Osteoblast (primary cell): ENCODE measurements at regions not wholly inside any gene's neighbourhood (a gene's known extent, or its start where the extent isn't known, plus 50 kb on each side); places are given as distances from the start of the nearest gene placed in this dataset.

Source experiments
- DNase-seq: peaks from one replicate; pipeline ENCODE4 v3.0.0; 2011; ENCODE audit warnings: low spot score, mixed read lengths; ENCODE audit not compliant: insufficient read length; ENCODE audit errors: missing footprints
- H2AFZ ChIP-seq: 2 replicates; pipeline ENCODE4 v1.6.0; 2011; ENCODE audit warnings: mild to moderate bottlenecking, low read length
- H3K27ac ChIP-seq: 2 replicates; pipeline ENCODE4 v1.5.1; 2011; ENCODE audit warnings: mild to moderate bottlenecking, low read depth, low read length, moderate library complexity
- H3K27me3 ChIP-seq: 2 replicates; pipeline ENCODE4 v1.6.0; 2012; ENCODE audit warnings: mild to moderate bottlenecking, control low read depth, inconsistent platforms, low read length, moderate library complexity; ENCODE audit not compliant: insufficient read depth
- H3K36me3 ChIP-seq: 2 replicates; pipeline ENCODE4 v1.5.1; 2011; ENCODE audit warnings: mild to moderate bottlenecking, low read length, control low read depth, moderate library complexity; ENCODE audit not compliant: insufficient read depth
- H3K4me1 ChIP-seq: 2 replicates; pipeline ENCODE4 v1.5.1; 2011; ENCODE audit warnings: mild to moderate bottlenecking, low read length, control low read depth, moderate library complexity; ENCODE audit not compliant: insufficient read depth
- H3K4me2 ChIP-seq: 2 replicates; pipeline ENCODE4 v1.6.0; 2011; ENCODE audit warnings: mild to moderate bottlenecking, low read length; ENCODE audit not compliant: insufficient read depth
- H3K4me3 ChIP-seq: fragments of 200-600 bp; sonication (generic); 3 replicates; pipeline ENCODE4 v1.5.1; 2012; ENCODE audit warnings: mild to moderate bottlenecking, low read length, inconsistent platforms; ENCODE audit not compliant: insufficient read depth
- H3K79me2 ChIP-seq: 2 replicates; pipeline ENCODE4 v1.6.0; 2012; ENCODE audit warnings: mild to moderate bottlenecking, low read length, control low read depth, inconsistent platforms; ENCODE audit not compliant: insufficient read depth
- H3K9me3 ChIP-seq: 2 replicates; pipeline ENCODE4 v1.5.1; 2011; ENCODE audit warnings: low read depth, low read length, control low read depth
- H4K20me1 ChIP-seq: 2 replicates; pipeline ENCODE4 v1.6.0; 2012; ENCODE audit warnings: mild to moderate bottlenecking, low read length, control low read depth; ENCODE audit not compliant: insufficient read depth
- TF ChIP-seq, protein P1 (sequence below): IDR thresholded peaks from 2 replicates; pipeline ENCODE4 v1.5.1; 2011; ENCODE audit warnings: mild to moderate bottlenecking, low read depth, low read length, moderate library complexity; ENCODE audit errors: extremely low read depth

DNA sequence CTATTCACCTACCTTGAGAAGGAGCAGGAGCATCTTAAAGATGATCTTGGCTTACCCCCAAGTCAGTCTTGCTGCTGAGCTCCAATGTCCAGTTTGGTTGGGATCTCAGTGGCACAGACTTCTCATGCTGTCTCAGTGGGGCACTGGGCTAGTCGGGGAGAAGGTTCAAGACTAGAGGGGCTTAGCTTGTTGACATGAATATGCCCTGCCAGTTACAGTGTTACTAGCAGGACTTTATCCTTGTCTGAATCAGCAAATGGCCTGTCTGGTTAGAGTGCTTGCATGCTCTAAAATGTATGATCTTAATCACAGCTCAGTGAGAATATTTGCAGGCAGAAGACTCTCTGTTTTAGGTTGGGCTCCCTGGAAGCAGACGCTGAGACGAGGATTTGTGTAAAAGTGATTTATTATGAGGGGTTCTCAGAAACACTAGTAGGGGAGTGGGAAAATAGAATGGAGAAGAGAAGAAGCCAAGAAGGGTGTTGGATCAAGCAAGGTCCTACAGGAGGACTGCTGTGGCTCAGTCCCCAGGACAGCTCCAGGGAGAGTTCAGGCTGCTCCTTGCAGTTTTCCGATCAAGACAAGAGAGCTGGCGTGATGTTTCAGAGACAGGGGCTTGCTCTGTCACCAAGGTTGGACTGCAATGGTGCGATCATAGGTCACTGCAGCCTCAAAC is 150.4 kb upstream of the HS3ST2 start:
- no peaks in the 10 kb centered on the region for H3K4me1 ChIP-seq
- H3K36me3 ChIP-seq: no peaks in the 10 kb centered on the region
- TF ChIP-seq, protein P1, sequence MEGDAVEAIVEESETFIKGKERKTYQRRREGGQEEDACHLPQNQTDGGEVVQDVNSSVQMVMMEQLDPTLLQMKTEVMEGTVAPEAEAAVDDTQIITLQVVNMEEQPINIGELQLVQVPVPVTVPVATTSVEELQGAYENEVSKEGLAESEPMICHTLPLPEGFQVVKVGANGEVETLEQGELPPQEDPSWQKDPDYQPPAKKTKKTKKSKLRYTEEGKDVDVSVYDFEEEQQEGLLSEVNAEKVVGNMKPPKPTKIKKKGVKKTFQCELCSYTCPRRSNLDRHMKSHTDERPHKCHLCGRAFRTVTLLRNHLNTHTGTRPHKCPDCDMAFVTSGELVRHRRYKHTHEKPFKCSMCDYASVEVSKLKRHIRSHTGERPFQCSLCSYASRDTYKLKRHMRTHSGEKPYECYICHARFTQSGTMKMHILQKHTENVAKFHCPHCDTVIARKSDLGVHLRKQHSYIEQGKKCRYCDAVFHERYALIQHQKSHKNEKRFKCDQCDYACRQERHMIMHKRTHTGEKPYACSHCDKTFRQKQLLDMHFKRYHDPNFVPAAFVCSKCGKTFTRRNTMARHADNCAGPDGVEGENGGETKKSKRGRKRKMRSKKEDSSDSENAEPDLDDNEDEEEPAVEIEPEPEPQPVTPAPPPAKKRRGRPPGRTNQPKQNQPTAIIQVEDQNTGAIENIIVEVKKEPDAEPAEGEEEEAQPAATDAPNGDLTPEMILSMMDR: no peak
- peaks cover 2% of the 10 kb centered on the region for H3K9me3 ChIP-seq
- H4K20me1 ChIP-seq: no peaks in the 10 kb centered on the region
- H3K27ac ChIP-seq: no peak overlapping the region
- H3K4me3 ChIP-seq: no peak overlapping the region
- no peak for DNase-seq
- H3K27me3 ChIP-seq: no peaks in the 10 kb centered on the region
- no peaks in the 10 kb centered on the region for H3K79me2 ChIP-seq
- H3K4me2 ChIP-seq: no peak overlapping the region
- no peak overlapping the region for H2AFZ ChIP-seq

DNA sequence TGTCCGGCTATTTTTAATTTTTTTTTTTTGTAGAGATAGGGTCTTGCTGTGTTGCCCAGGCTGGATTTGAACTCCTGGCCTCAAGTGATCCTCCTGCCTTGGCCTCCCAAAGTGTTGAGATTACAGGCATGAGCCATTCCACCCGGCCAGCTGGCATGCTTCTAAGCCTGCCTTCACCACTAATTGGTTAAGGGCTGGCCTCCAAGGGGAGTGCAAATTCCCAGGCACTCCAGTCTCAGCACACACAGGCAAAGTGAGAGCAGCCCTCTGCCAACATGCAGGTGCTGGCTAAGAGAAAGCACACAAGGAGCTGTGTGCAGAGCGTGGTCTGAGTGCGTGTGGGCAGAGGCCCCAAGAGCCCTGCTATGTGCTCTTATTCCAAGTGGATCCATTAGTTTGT is 149.8 kb upstream of the HS3ST2 start:
- Histone ChIP-seq H3K4me2 (no peak overlapping the region), H3K27ac (no peak overlapping the region), H3K9me3 (peaks cover 2% of the 10 kb centered on the region), H4K20me1 (no peaks in the 10 kb centered on the region), H3K27me3 (no peaks in the 10 kb centered on the region), H2AFZ (no peak overlapping the region), H3K36me3 (no peaks in the 10 kb centered on the region), H3K4me1 (no peaks in the 10 kb centered on the region), H3K4me3 (no peak overlapping the region), H3K79me2 (no peaks in the 10 kb centered on the region)
- TF ChIP-seq, protein P1: no peak
- DNase-seq: no peak

DNA sequence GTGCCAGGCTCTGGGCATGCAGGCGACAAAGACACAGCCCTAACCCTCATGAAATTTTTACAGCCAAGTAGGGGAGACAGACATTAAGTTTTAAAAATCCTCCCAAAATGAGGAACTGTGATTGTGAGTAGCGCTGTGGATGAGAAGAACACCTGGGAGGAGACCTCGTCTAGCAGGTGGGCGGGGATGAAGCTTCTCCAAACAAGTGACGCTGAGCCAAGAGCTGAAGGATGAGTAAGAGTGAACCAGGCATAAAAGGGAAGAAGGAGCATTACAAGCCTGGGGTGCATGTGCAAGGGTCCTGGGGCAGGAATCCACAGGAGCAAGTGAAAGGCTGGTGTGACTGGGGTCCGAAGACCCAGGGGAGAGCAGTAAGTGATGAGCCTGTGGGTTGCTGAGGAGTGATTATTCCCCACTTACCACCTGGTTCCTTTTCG is 149.4 kb upstream of the HS3ST2 start:
- Histone ChIP-seq H3K79me2 (no peaks in the 10 kb centered on the region), H4K20me1 (no peaks in the 10 kb centered on the region), H3K4me3 (no peak overlapping the region), H3K36me3 (no peaks in the 10 kb centered on the region), H3K27me3 (no peaks in the 10 kb centered on the region), H3K4me1 (no peaks in the 10 kb centered on the region), H2AFZ (no peak overlapping the region), H3K4me2 (no peak overlapping the region), H3K9me3 (peaks cover 2% of the 10 kb centered on the region), H3K27ac (no peak overlapping the region)
- TF ChIP-seq, protein P1: no peak
- DNase-seq: no peak

DNA sequence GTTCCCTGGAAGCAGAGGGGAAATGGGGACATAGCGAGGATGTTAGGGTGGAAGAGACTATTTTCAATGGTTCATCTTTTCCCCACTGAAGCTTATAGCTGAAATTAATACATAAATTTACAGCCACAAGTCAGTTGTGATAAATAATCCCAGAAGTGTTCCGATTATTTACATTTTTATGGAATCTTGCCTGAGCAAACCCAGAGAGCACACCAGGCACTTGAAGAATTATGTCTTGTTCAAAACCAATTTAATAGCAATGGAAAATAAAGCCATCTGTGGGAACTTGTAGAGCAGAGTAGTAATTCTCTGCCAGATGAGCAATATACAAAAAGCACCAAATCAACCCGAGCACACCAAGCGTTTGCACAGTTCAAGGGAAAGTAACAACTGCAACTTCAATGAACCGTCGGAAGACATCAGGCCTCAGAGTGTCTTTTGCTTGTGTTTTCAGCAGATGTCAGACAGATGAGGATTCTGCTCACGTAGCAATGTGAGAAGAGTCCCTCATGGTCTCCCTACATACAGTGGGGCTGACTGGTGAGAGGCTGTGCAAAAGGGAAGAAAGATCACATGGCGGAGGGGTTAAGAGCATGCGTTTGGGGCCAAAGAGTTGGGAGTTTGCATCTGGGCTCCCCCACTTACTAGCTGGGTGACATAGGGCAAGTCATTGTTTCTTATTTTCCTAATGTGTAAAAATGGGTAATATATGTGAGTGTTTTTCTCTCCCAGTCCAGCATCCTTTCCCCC is 148.7 kb upstream of the HS3ST2 start:
- H3K27ac ChIP-seq: no peak overlapping the region
- H2AFZ ChIP-seq: no peak overlapping the region
- TF ChIP-seq, protein P1: no peak
- no peak overlapping the region for H3K4me3 ChIP-seq
- no peak overlapping the region for H3K4me2 ChIP-seq
- no peaks in the 10 kb centered on the region for H3K4me1 ChIP-seq
- DNase-seq: no peak
- H4K20me1 ChIP-seq: no peaks in the 10 kb centered on the region
- no peaks in the 10 kb centered on the region for H3K36me3 ChIP-seq
- H3K79me2 ChIP-seq: no peaks in the 10 kb centered on the region
- peaks cover 2% of the 10 kb centered on the region for H3K9me3 ChIP-seq
- H3K27me3 ChIP-seq: no peaks in the 10 kb centered on the region
